Mesothelial cell of epicardium (in vitro differentiated cells): ENCODE measurements at regions not wholly inside any gene's neighbourhood (a gene's known extent, or its start where the extent isn't known, plus 50 kb on each side); places are given as distances from the start of the nearest gene placed in this dataset.

ENCODE experiments used
- DNase-seq, 2 experiments: peaks; one replicate each; pipeline ENCODE4 v3.0.0; 2021; ENCODE audit warnings: low spot score in 2 of 2; ENCODE audit not compliant: unreplicated experiment in 2 of 2
- H3K27ac Mint-ChIP-seq: 2 replicates; pipeline ENCODE4 v1.8.0; 2021; ENCODE audit warnings: mixed read lengths
- H3K27me3 Mint-ChIP-seq: 2 replicates; pipeline ENCODE4 v1.8.0; 2021; ENCODE audit warnings: low read depth, mixed read lengths
- H3K36me3 Mint-ChIP-seq: 2 replicates; pipeline ENCODE4 v1.8.0; 2021; ENCODE audit warnings: mixed read lengths
- H3K4me1 Mint-ChIP-seq: 2 replicates; pipeline ENCODE4 v1.8.0; 2021; ENCODE audit warnings: mixed read lengths
- H3K4me3 Mint-ChIP-seq: 2 replicates; pipeline ENCODE4 v1.8.0; 2021; ENCODE audit warnings: mild to moderate bottlenecking, moderate library complexity, mixed read lengths
- H3K9me3 Mint-ChIP-seq: 2 replicates; pipeline ENCODE4 v1.8.0; 2021; ENCODE audit warnings: mixed read lengths
- TF ChIP-seq, protein P1 (sequence below): fragments of 200-600 bp; sonication (generic); IDR thresholded peaks from one replicate; pipeline ENCODE4 v1.5.0; 2021; ENCODE audit warnings: antibody characterized with exemption; ENCODE audit not compliant: unreplicated experiment

DNA sequence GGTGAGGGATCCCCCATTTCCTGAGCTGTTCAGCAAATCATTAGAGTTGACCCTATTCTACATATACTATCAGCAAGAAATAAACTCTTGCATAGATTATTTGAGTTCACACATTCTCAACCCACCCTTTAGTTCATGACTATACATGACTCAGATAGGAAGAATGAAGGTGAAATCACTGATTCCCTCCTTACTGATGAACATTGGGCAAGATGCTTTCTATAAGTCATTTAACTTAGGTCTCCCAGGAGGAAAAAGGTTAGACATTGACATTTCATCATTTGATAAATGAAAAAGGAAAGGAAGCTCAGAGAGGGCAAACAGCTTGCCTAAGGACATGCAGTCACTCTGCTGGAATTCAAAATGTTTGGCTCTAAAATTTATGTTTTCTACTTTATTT is 408.0 kb downstream of the TMEM182 start:
- H3K9me3 Mint-ChIP-seq, result peaks cover 11% of the 10 kb centered on the region
- DNase-seq, result no peak
- H3K4me3 Mint-ChIP-seq, result no peak overlapping the region
- H3K4me1 Mint-ChIP-seq, result no peaks in the 10 kb centered on the region
- no peaks in the 10 kb centered on the region for H3K27me3 Mint-ChIP-seq
- H3K27ac Mint-ChIP-seq, result no peak overlapping the region
- H3K36me3 Mint-ChIP-seq, result no peaks in the 10 kb centered on the region
- TF ChIP-seq, protein P1, sequence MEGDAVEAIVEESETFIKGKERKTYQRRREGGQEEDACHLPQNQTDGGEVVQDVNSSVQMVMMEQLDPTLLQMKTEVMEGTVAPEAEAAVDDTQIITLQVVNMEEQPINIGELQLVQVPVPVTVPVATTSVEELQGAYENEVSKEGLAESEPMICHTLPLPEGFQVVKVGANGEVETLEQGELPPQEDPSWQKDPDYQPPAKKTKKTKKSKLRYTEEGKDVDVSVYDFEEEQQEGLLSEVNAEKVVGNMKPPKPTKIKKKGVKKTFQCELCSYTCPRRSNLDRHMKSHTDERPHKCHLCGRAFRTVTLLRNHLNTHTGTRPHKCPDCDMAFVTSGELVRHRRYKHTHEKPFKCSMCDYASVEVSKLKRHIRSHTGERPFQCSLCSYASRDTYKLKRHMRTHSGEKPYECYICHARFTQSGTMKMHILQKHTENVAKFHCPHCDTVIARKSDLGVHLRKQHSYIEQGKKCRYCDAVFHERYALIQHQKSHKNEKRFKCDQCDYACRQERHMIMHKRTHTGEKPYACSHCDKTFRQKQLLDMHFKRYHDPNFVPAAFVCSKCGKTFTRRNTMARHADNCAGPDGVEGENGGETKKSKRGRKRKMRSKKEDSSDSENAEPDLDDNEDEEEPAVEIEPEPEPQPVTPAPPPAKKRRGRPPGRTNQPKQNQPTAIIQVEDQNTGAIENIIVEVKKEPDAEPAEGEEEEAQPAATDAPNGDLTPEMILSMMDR, result no peak

DNA sequence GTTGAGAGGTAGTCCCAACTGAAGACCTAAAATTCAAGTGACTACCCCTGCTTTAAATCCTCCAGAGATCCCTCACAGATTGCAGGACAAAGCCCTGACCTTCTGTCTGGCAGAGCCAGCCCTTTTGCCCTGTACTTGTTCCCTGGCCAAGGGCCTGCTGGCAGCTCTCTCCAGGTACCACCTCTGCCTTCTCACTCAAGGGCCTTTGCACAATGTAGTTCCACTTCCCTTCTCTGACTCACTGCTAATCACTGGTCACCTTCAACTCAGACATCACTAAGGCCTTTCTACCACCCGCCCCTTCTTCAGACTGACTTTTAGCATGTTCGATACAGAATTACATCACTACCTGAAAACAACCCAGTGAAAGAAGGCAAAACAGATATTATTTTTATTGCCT is 411.0 kb downstream of the TMEM182 start:
- Mint-ChIP-seq H3K4me3 (no peak overlapping the region), H3K27ac (no peak overlapping the region), H3K36me3 (no peaks in the 10 kb centered on the region), H3K27me3 (peaks cover 9% of the 10 kb centered on the region), H3K4me1 (no peaks in the 10 kb centered on the region), H3K9me3 (peaks cover 11% of the 10 kb centered on the region)
- TF ChIP-seq, protein P1, result no peak
- no peak for DNase-seq

DNA sequence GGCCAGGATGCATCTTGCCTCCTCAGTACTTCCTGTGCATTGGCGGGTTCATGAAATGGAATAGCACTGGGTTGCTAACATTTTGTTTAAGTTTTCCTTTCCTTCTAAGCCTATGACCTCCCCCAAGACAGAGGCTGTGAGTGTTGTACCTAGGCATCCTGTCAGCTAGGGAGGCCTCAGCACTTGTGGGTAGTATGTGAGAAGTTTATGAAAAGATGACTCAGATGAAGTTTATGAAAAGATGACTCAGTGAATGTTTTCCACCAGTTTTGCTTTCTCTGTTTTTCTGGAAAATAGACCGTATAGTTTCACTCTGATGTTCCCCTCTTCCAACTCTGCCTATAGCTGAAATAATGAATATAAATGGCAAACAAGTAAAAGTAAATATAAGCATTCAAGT is 412.9 kb downstream of the TMEM182 start:
- H3K36me3 Mint-ChIP-seq, result no peaks in the 10 kb centered on the region
- no peak overlapping the region for H3K27ac Mint-ChIP-seq
- no peak overlapping the region for H3K4me3 Mint-ChIP-seq

GRCh38 chr2:103176294-103176915 is 414.6 kb downstream of the TMEM182 start:
- Mint-ChIP-seq H3K27ac (no peak overlapping the region), H3K4me1 (no peaks in the 10 kb centered on the region), H3K36me3 (no peaks in the 10 kb centered on the region), H3K4me3 (no peak overlapping the region), H3K9me3 (peaks cover 8% of the 10 kb centered on the region), H3K27me3 (peaks cover 18% of the 10 kb centered on the region)
- DNase-seq, result no peak
- TF ChIP-seq, protein P1, result no peak

More for the DNA sequence above, 412.9 kb downstream of the TMEM182 start:
- H3K27me3 Mint-ChIP-seq, result peaks cover 16% of the 10 kb centered on the region
- DNase-seq, result no peak
- H3K4me1 Mint-ChIP-seq, result no peaks in the 10 kb centered on the region
- peaks cover 11% of the 10 kb centered on the region for H3K9me3 Mint-ChIP-seq
- TF ChIP-seq, protein P1, result no peak

DNA sequence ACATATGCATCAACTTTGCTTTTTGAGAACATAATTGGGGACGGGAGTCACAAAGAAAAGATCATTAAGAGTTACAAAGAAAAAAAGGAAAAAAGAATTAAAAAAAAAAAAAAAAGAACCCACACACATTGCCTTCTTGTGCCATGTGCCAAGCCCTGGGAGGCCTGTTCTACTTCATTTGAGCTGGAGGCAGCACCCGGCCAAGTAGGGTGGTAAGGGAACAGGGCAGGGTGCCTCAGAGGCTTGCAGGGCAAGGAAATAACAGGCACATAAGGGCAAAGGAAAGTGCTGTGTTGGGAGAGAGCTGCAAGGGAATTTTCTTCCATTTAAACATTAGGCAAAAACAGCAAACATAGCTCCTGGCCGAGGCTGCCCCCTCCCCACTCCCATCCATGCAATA is 418.0 kb downstream of the TMEM182 start:
- no peak overlapping the region for H3K4me3 Mint-ChIP-seq
- DNase-seq, result no peak
- H3K27me3 Mint-ChIP-seq, result peaks cover 18% of the 10 kb centered on the region
- H3K27ac Mint-ChIP-seq, result no peak overlapping the region
- no peaks in the 10 kb centered on the region for H3K9me3 Mint-ChIP-seq
- H3K36me3 Mint-ChIP-seq, result no peaks in the 10 kb centered on the region
- TF ChIP-seq, protein P1, result no peak
- no peaks in the 10 kb centered on the region for H3K4me1 Mint-ChIP-seq

- peaks cover 9% of the 10 kb centered on the region for H3K27me3 Mint-ChIP-seq
- H3K36me3 Mint-ChIP-seq, result no peaks in the 10 kb centered on the region
- H3K4me1 Mint-ChIP-seq, result no peaks in the 10 kb centered on the region
- TF ChIP-seq, protein P1, result peak; percentile 75
- DNase-seq, result no peak
- H3K27ac Mint-ChIP-seq, result no peak overlapping the region
- H3K9me3 Mint-ChIP-seq, result peaks cover 13% of the 10 kb centered on the region
- H3K4me3 Mint-ChIP-seq, result no peak overlapping the region
These were observed 421.2 kb downstream of the TMEM182 start for GRCh38 chr2:103183061-103183460.
